ENCODE measurements at regions not wholly inside any gene's neighbourhood (a gene's known extent, or its start where the extent isn't known, plus 50 kb on each side); places are given as distances from the start of the nearest gene placed in this dataset.

GRCh38 chr10:29776246-29776645 is 141.5 kb upstream of the SVIL start:
- no peak for DNase-seq
- Histone ChIP-seq H4K20me1 (ENCODE audit: insufficient read depth) (no peaks in the 10 kb centered on the region), H3K9me3 (no peaks in the 10 kb centered on the region), H3K36me3 (replicated peaks in 1 of 2; ENCODE audit: control insufficient read depth in 1 of 2, insufficient read depth in 2 of 2, low read length in 1 of 2) (no peaks in the 10 kb centered on the region), H3K27me3 (ENCODE audit: insufficient read depth) (no peaks in the 10 kb centered on the region), H3K4me3 (ENCODE audit: low read depth in 2 of 2, low read length in 1 of 2) (no peak overlapping the region), H3K79me2 (ENCODE audit: insufficient read depth) (no peaks in the 10 kb centered on the region), H3F3A (replicated peaks; ENCODE audit: insufficient read depth) (no peaks in the 10 kb centered on the region), H3K4me1 (ENCODE audit: control insufficient read depth in 1 of 2, insufficient read depth in 2 of 2, low read depth in 1 of 2, low read length in 1 of 2) (no peaks in the 10 kb centered on the region), H3K4me2 (no peak overlapping the region), H3K27ac (ENCODE audit: low read depth in 2 of 2, low read length in 1 of 2) (no peak overlapping the region), H2AFZ (ENCODE audit: low read depth) (no peak overlapping the region), H3K9ac (no peak overlapping the region), H3K9me2 (no peaks in the 10 kb centered on the region)
- ChIA-PET POLR2A (no interaction called here), CTCF (no interaction called here)
- WGBS (ENCODE audit: low lambda C conversion rate) = 83% methylated on average over 2 of the region's 2 CpGs
- TF ChIP-seq RXRA (IDR thresholded peaks at IDR 0.05; ENCODE audit: borderline replicate concordance, low read depth) (no peak), NFIC (IDR thresholded peaks at IDR 0.05; ENCODE audit: borderline replicate concordance) (no peak), JUND (IDR thresholded peaks at IDR 0.05) (no peak), RFX5 (IDR thresholded peaks at IDR 0.05; ENCODE audit: low read length) (no peak), TCF12 (IDR thresholded peaks at IDR 0.05) (no peak), SIN3A (IDR thresholded peaks at IDR 0.05; ENCODE audit: borderline replicate concordance, low read depth, low read length) (no peak), SMC3 (IDR thresholded peaks at IDR 0.05; ENCODE audit: low read depth, low read length) (no peak)
- TF ChIP-seq, protein P1, sequence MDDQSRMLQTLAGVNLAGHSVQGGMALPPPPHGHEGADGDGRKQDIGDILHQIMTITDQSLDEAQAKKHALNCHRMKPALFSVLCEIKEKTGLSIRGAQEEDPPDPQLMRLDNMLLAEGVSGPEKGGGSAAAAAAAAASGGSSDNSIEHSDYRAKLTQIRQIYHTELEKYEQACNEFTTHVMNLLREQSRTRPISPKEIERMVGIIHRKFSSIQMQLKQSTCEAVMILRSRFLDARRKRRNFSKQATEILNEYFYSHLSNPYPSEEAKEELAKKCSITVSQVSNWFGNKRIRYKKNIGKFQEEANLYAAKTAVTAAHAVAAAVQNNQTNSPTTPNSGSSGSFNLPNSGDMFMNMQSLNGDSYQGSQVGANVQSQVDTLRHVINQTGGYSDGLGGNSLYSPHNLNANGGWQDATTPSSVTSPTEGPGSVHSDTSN (IDR thresholded peaks at IDR 0.05) = no peak

- H3F3A ChIP-seq (replicated peaks; ENCODE audit: insufficient read depth) = no peaks in the 10 kb centered on the region
- ChIA-PET POLR2A (no interaction called here), CTCF (no interaction called here)
Measured at GRCh38 chr10:29774475-29774874, 139.7 kb upstream of the SVIL start.

DNA sequence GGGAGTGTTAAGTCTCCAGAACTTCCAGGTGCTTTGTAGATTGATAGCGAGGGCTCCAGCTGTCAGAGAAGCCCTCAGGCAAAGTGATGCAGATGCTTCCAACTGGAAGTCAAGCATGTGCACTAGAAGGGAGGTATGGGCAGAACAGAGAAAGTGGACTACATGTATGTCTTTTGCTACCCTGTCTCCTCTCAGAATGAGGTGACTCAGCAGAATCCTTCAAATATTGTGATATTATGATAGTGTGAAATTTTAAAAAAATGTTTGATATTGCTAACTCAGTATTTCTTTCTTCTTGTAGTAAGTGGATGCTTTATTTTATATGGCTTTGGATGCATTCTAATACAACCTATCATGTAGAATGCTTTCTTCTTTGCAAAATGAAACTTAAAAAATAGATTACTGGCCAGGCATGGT is 138.9 kb upstream of the SVIL start:
- CTCF ChIA-PET = no interaction called here
- Histone ChIP-seq H3F3A (replicated peaks; ENCODE audit: insufficient read depth) (no peaks in the 10 kb centered on the region), H3K27ac (ENCODE audit: low read depth in 2 of 2, low read length in 1 of 2) (no peak overlapping the region), H3K4me3 (ENCODE audit: low read depth in 2 of 2, low read length in 1 of 2) (no peak overlapping the region), H3K27me3 (ENCODE audit: insufficient read depth) (no peaks in the 10 kb centered on the region), H3K9me2 (no peaks in the 10 kb centered on the region), H3K36me3 (replicated peaks in 1 of 2; ENCODE audit: control insufficient read depth in 1 of 2, insufficient read depth in 2 of 2, low read length in 1 of 2) (no peaks in the 10 kb centered on the region), H2AFZ (ENCODE audit: low read depth) (no peak overlapping the region), H3K9me3 (no peaks in the 10 kb centered on the region), H3K4me1 (ENCODE audit: control insufficient read depth in 1 of 2, insufficient read depth in 2 of 2, low read depth in 1 of 2, low read length in 1 of 2) (no peaks in the 10 kb centered on the region), H3K9ac (no peak overlapping the region), H4K20me1 (ENCODE audit: insufficient read depth) (no peaks in the 10 kb centered on the region), H3K4me2 (no peak overlapping the region), H3K79me2 (ENCODE audit: insufficient read depth) (no peaks in the 10 kb centered on the region)
- DNase-seq = peak; percentile 11
- 100% methylated on average over 1 of the region's 1 CpG for WGBS (ENCODE audit: low lambda C conversion rate)
- POLR2A ChIA-PET = no interaction called here
- TF ChIP-seq RAD21 (IDR thresholded peaks at IDR 0.05; ENCODE audit: low read length) (no peak), TAF1 (IDR thresholded peaks at IDR 0.05; ENCODE audit: borderline replicate concordance, low read depth, low read length) (no peak), EZH2phosphoT487 (IDR thresholded peaks at IDR 0.05; ENCODE audit: borderline replicate concordance, low read depth) (no peak), SIN3A (IDR thresholded peaks at IDR 0.05; ENCODE audit: borderline replicate concordance, low read depth, low read length) (no peak), GABPA (IDR thresholded peaks at IDR 0.05; ENCODE audit: low read depth) (no peak), MEF2A (IDR thresholded peaks at IDR 0.05; ENCODE audit: borderline replicate concordance, low read depth) (no peak), CHD2 (IDR thresholded peaks at IDR 0.05; ENCODE audit: low read length, partially characterized antibody) (no peak), NRF1 (IDR thresholded peaks at IDR 0.05; ENCODE audit: low read depth, low read length) (no peak), FOXJ3 (CRISPR knock-in tag; IDR thresholded peaks at IDR 0.05) (no peak), EP300 (IDR thresholded peaks at IDR 0.05; ENCODE audit: borderline replicate concordance in 1 of 2, low read depth in 1 of 2, low read length in 1 of 2) (no peak), MXI1 (IDR thresholded peaks at IDR 0.05; ENCODE audit: low read depth, low read length) (no peak), TEAD4 (IDR thresholded peaks at IDR 0.05; ENCODE audit: borderline replicate concordance, insufficient read depth) (no peak), ELF1 (IDR thresholded peaks at IDR 0.05) (no peak)
- TF ChIP-seq, protein P2, sequence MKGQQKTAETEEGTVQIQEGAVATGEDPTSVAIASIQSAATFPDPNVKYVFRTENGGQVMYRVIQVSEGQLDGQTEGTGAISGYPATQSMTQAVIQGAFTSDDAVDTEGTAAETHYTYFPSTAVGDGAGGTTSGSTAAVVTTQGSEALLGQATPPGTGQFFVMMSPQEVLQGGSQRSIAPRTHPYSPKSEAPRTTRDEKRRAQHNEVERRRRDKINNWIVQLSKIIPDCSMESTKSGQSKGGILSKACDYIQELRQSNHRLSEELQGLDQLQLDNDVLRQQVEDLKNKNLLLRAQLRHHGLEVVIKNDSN (IDR thresholded peaks at IDR 0.05; ENCODE audit: borderline replicate concordance, low read depth) = no peak
- TF ChIP-seq, protein P1 (IDR thresholded peaks at IDR 0.05) = no peak

More at GRCh38 chr10:29774475-29774874, 139.7 kb upstream of the SVIL start:
- H4K20me1 ChIP-seq (ENCODE audit: insufficient read depth) = no peaks in the 10 kb centered on the region
- no peaks in the 10 kb centered on the region for H3K9me3 ChIP-seq
- no peak for DNase-seq
- H3K9me2 ChIP-seq = no peaks in the 10 kb centered on the region
- H3K27ac ChIP-seq (ENCODE audit: low read depth in 2 of 2, low read length in 1 of 2) = no peak overlapping the region
- H3K27me3 ChIP-seq (ENCODE audit: insufficient read depth) = no peaks in the 10 kb centered on the region
- H3K36me3 ChIP-seq (replicated peaks in 1 of 2; ENCODE audit: control insufficient read depth in 1 of 2, insufficient read depth in 2 of 2, low read length in 1 of 2) = no peaks in the 10 kb centered on the region
- H3K79me2 ChIP-seq (ENCODE audit: insufficient read depth) = no peaks in the 10 kb centered on the region
- H2AFZ ChIP-seq (ENCODE audit: low read depth) = no peak overlapping the region
- no peak overlapping the region for H3K4me2 ChIP-seq
- TF ChIP-seq EZH2phosphoT487 (IDR thresholded peaks at IDR 0.05; ENCODE audit: borderline replicate concordance, low read depth) = no peak
- TF ChIP-seq RCOR1 (IDR thresholded peaks at IDR 0.05; ENCODE audit: low read length) = no peak
- no peak for TF ChIP-seq NFIC (IDR thresholded peaks at IDR 0.05; ENCODE audit: borderline replicate concordance)
- no peak for TF ChIP-seq POLR2AphosphoS5 (IDR thresholded peaks at IDR 0.05; ENCODE audit: low read depth, low read length)
- no peak for TF ChIP-seq NRF1 (IDR thresholded peaks at IDR 0.05; ENCODE audit: low read depth, low read length)
- no peak for TF ChIP-seq FOXJ3 (CRISPR knock-in tag; IDR thresholded peaks at IDR 0.05)
- H3K9ac ChIP-seq = no peak overlapping the region
- WGBS (ENCODE audit: low lambda C conversion rate) = 96% methylated on average over 2 of the region's 2 CpGs
- H3K4me3 ChIP-seq (ENCODE audit: low read depth in 2 of 2, low read length in 1 of 2) = no peak overlapping the region
- no peaks in the 10 kb centered on the region for H3K4me1 ChIP-seq (ENCODE audit: control insufficient read depth in 1 of 2, insufficient read depth in 2 of 2, low read depth in 1 of 2, low read length in 1 of 2)

Data from SK-N-SH (cell line).